C1 segment of cervical spinal cord (tissue), 14 donors: ENCODE measurements at regions not wholly inside any gene's neighbourhood (a gene's known extent, or its start where the extent isn't known, plus 50 kb on each side); places are given as distances from the start of the nearest gene placed in this dataset.
"Not testable (repeated sequence)": the region's sequence is repeated elsewhere in the genome, so short reads cannot be mapped to it uniquely, and the experiment has no call there.

Experiments used
- DNase-seq, 14 donors: peaks; one replicate each; lab custom pipeline; 2025; lab: John Stamatoyannopoulos, UW

DNA sequence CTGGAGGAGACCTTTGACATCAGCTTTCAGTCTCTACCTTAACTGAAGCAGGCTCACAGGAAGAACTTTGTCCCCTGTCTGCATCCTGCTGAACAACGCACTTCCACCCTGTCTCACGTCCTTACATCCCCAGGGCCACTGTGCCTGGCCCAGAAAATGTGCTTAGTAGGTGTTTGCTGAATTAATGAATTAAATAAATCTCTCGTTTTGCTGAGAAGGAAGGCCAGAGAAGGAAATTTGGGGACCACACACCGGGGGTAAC is 54.3 kb upstream of the CREB3L1 start:
- no peak for DNase-seq

DNA sequence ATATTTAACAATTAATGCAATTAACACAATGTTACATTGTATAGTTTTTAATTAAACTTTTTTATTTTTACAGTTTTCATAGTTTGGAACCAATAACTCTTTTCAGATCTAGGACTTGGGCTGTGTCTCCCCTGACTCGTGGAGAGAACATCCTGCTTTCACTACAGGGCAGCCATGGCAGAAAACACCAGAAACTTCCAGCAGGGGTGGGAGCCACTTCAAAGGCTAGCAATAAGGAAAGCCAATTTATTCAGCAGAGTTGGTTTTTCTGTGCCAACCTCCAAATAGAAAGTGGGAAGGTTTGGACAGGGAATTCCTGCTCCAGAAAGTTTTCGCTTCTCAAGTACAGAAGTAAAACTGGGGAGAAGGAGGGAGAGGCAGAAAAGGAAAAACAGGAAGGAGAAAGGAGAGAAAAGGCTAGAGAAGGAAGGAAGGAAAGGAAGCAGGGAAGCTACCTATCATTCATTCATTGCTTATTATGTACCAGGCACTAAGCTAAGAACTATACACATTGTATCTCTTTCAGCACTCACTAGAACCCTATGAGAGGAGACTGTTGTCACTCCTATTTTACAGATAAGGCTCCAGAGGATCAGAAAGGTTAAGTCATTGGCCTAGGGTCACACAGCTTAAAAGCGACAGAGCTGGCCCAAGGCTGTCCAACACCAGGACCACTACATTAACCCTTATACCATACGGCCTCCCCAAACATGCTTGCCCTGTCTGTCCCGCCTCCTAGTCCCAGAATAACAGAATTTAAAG is 54.8 kb upstream of the CREB3L1 start:
- peak in 2 of 14 donors; percentile 3 for DNase-seq

DNA sequence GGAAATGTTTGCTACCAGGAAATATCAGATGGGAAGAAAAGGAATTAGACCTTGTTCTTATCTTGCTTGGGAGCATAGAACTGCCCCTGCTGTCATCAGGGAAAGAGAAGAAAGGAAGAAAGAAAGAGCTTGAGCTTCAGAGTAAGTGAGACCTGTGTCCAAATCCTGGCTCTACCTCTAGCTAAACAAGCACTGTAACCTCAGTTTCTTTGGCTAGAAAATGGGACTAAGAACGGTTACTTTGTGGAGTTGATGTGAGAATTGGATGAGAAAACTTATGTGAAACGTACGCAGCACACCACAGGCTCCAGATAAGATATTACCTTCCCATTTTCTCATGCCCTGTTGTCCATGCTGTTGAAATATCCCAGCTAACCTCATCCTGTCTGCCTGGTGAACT is 57.1 kb upstream of the CREB3L1 start:
- no peak for DNase-seq

DNA sequence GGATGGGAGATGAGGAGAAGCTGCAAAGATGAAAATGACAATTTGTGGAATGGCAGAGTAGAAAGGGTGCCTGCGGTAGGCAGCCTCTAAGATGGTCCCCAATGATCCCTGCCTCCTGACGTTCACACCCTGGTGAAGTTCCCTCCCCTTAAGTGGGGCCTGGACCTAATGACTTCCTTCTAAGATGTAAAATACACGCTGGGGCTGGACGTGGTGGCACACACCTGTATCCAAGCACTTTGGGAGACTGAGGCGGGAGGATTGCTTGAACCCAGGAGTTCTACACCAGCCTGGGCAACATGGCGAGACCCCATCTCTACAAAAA is 60.7 kb upstream of the CREB3L1 start:
- DNase-seq = no peak

- DNase-seq = no peak
These were observed 61.3 kb upstream of the CREB3L1 start for GRCh38 chr11:46216019-46216764.

DNA sequence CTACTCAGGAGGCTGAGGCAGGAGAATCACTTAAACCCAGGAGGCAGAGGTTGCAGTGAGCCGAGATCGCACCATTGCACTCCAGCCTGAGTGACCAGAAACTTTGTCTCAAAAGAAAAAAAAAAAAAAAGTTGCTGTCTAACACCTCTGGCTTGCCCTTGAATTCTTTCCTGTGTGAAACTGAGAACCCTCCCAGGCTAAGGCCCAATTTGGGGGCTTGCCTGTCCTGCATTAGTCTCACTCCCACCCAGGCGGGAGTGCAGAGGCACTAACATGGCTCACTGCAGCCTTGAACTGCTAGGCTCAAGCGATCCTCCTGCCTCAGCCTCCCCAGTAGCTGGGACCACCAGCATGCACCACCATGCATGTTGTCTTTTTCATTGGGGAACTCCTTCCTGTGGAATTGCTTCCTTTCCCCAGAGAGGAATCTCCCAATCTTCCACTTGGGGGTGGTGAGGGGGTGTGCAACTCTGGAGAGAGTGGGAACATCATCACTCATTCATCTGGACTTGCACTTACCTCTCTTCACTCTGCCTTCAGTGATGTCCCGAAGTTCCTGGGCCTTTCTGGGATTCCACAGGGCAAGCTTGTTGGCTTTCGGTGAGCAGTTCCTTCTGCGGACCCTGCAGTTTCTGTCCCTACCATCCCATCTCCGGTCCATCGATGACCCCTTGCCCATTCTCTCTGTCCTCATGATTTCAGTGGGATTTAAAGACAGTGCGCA is 62.1 kb upstream of the CREB3L1 start:
- no peak for DNase-seq

DNA sequence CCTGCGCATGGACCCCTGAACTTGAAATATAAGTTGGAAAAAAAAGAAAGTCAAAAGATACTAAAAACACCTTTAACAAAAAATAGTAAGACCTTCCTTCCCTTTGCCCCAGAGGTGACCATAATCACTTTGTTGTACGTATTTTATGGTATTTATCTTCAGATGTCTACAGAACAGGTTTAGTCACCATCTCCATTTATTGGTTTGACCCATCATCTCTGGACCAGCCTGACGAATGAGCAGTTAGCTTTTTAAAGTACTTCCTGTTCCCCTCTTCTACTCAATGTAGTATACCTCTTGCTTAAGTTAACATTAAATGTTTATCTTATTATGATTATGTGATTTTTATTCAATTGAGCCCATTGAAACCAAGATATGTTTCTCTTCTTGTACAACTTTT is 64.7 kb upstream of the CREB3L1 start:
- DNase-seq = no peak

DNA sequence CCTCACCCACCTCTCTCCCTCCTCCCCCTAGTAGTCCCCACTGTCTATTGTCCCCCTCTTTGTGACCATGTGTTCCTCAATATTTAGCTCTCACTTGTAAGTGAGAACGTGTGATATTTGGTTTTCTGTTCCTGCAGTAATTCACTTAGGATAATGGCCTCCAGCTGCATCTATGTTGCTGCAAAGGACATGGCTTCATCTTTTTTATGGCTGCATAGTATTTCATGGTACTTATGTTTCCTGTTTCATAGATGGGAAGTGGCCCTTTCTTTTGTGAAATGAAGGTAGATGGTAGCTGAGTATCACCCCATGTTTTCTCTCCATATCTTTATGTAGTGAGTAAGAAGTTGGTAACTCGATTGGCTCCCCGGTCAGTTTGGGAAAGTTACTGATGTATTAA is 66.6 kb upstream of the CREB3L1 start:
- no peak for DNase-seq

- no peak for DNase-seq
These were observed 67.3 kb upstream of the CREB3L1 start for GRCh38 chr11:46210133-46210636.

- not testable (repeated sequence) for DNase-seq
These were observed 67.8 kb upstream of the CREB3L1 start for GRCh38 chr11:46209624-46210023.

DNA sequence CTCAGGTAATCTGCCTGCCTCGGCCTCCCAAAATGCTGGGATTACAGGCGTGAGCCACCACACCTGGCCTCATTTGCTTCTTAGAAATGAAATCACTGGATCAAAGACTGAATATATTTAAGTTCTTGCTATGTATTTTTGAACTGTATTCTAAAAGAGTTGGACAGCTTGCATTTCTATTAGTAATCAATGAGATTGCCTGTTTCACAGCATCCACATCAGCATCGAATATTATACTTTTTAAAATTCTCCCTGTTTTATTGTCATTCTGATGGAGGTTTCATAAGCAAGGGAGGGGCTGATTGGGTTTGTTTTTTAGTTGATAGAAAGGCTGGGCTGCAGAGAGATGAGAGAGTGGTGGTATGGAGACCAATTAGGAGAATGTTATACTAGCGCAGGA is 68.7 kb upstream of the CREB3L1 start:
- DNase-seq = no peak

DNA sequence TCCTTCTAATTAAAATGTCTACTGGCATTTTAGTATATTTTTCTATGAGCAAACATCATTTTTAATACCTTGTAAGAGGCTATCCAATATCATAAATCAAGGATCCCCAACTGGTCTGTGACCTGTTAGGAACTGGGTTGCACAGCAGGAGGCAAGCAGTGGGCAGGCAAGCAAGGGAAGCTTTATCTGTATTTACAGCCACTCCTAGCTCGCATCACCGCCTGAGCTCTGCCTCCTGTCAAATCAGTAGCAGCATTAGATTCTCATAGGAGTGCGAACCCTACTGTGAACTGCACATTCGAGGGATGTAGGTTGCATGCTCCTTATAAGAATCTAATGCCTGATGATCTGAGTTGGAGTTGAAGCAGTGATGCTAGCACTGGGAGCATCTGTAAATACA is 70.2 kb upstream of the CREB3L1 start:
- no peak for DNase-seq

DNA sequence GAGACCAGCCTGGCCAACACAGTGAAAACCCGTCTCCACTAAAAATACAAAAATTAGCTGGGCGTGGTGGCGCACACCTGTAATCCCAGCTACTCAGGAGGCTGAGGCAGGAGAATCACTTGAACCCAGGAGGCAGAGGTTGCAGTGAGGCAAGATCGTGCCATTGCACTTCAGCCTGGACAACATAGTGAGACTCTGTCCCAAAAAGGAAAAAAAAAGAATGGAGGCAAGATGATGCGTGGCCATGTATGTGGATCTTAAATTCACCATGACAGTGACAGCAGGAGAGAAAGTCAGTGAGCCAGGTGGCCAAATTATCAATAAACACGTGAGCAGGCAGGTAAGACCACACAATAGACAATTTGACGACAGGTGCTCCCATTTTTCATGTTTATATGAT is 73.0 kb upstream of the CREB3L1 start:
- not testable (repeated sequence) for DNase-seq

DNA sequence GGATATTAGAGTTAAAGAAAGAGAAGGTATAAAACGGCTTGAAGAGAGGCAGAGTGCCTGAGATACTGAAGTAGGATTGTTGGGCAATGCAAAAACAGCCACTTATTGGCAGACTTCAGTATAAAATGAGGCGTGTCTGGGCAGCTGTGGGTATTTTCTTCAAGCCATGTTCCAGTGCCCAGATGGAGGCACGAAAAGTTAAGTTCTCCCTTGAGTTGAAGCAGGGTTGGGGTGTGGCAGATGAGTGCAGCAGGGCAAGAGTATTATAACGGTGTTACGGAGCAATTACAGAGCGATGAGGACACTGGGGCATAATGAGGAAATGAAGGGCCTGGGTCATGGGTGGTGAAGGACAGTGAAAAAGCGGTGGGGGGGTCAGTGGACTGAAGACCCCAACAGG is 73.7 kb upstream of the CREB3L1 start:
- DNase-seq = no peak

DNA sequence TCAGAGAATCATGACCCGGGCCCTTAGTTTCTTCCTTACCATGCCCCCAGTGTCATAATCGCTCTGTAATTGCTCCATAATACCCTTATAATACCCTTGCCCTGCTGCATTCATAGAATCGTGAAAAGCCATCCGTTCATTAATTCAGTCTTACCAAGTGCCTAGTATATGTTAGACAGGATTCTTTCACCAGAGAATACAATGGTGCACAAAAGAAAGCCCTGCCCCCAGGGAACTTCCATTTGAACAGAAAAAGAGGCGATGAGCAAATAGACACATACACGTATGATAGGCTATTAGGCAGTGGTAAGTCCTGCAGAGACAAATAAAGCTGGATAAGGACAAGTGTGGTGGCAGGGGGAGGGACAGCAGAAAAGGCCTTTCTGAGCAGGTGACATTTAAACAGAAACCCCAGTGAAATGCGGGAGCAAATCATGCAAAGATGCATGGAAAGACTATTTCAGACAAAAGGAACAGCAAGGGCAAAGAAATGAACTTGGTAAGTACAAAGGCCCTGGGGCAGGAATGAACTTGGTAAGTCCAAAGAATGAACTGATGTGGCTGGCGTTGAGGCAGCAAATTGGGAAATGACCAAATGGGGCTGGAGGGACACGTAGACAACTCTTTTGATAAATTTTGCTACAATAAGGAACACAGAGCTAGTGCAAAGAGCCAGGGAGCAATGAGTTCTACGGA is 74.6 kb upstream of the CREB3L1 start:
- DNase-seq = no peak

- no peak for DNase-seq
These were observed 75.3 kb upstream of the CREB3L1 start for GRCh38 chr11:46202149-46202548.

GRCh38 chr11:46200537-46201281 is 76.8 kb upstream of the CREB3L1 start:
- DNase-seq = no peak

GRCh38 chr11:46198245-46199240 is 77.3 kb upstream of the PHF21A start:
- no peak for DNase-seq

- no peak for DNase-seq
These were observed 76.2 kb upstream of the PHF21A start for GRCh38 chr11:46197421-46197820.

DNA sequence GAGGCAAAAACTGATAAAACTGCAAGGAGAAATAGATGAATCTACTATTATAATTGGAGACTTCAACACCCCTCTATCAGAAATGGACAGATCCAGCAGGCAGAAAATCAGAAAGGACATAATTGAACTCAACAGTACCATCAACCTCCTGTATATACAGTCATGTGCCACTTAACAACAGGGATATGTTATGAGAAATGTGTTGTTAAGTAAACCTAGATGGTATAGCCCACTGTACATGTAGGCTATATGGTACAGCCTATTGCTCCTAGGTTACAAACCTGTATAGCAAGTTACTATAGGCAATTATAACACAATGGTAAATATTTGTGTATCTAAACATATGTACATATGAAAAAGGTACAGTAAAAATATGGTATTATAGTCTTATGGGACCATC is 66.8 kb upstream of the PHF21A start:
- DNase-seq = no peak
